Ishikawa (cell line): ENCODE measurements at regions not wholly inside any gene's neighbourhood (a gene's known extent, or its start where the extent isn't known, plus 50 kb on each side); places are given as distances from the start of the nearest gene placed in this dataset.

Experiments used
- CEBPB ChIP-seq: IDR thresholded peaks from 2 replicates; pipeline ENCODE4 v1.6.1; 2012
- CREB1 ChIP-seq: IDR thresholded peaks from 2 replicates; pipeline ENCODE4 v1.6.1; 2012; ENCODE audit warnings: low read depth
- EGR1 ChIP-seq: IDR thresholded peaks from 2 replicates; pipeline ENCODE4 v1.6.1; 2012
- EP300 ChIP-seq: IDR thresholded peaks from 2 replicates; pipeline ENCODE4 v1.6.1; 2012; ENCODE audit warnings: borderline replicate concordance
- MAX ChIP-seq: IDR thresholded peaks from 2 replicates; pipeline ENCODE4 v1.6.1; 2012
- NFIC ChIP-seq: IDR thresholded peaks from 2 replicates; pipeline ENCODE4 v1.6.1; 2012
- RAD21 ChIP-seq: IDR thresholded peaks from 2 replicates; pipeline ENCODE4 v1.6.1; 2012; ENCODE audit warnings: low read depth
- TAF1 ChIP-seq: IDR thresholded peaks from 2 replicates; pipeline ENCODE4 v1.6.1; 2012; ENCODE audit warnings: low read depth, mild to moderate bottlenecking
- TEAD4 ChIP-seq: IDR thresholded peaks from 2 replicates; pipeline ENCODE4 v1.6.1; 2012
- USF1 ChIP-seq: IDR thresholded peaks from 2 replicates; pipeline ENCODE4 v1.6.1; 2012
- YY1 ChIP-seq: IDR thresholded peaks from 2 replicates; pipeline ENCODE4 v1.6.1; 2012; ENCODE audit warnings: low read depth

DNA sequence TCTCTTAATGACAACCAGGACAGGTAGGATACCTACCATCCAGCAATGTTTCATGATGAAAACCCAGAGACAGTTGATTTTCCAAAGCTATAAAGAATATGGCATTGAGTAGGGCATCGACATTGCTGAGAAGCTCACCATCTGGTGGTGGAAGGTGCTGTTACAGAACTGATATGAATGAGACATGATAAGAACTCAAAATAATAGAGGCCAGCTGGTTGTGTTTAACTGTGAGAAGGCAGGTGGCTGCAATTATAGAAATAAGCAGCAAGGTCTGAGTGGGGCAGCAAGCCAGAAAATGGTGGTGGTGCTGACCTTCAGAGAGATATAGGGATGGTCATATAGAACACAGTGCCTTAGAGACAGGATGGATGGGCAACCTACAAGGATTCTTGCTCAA is 449.7 kb downstream of the BTG1 start:
- TF ChIP-seq MAX (no peak), EP300 (no peak), CREB1 (no peak), USF1 (no peak), RAD21 (no peak), NFIC (no peak), TAF1 (no peak), YY1 (no peak), EGR1 (no peak), TEAD4 (no peak), CEBPB (no peak)
